Left ventricle myocardium inferior (tissue), 1 donor: ENCODE measurements at regions not wholly inside any gene's neighbourhood (a gene's known extent, or its start where the extent isn't known, plus 50 kb on each side); places are given as distances from the start of the nearest gene placed in this dataset.

ENCODE experiments used
- DNase-seq: peaks from one replicate; pipeline ENCODE4 v3.0.0-alpha.2; 2020
- H3K27ac ChIP-seq: fragments of 200-600 bp; replicated peaks from 2 replicates; pipeline ENCODE4 v1.8.0; 2021
- H3K27me3 ChIP-seq: fragments of 200-600 bp; 2 replicates; pipeline ENCODE4 v1.8.0; 2021; ENCODE audit warnings: low read depth
- H3K36me3 ChIP-seq: fragments of 200-600 bp; 2 replicates; pipeline ENCODE4 v1.8.0; 2021
- H3K4me1 ChIP-seq: fragments of 200-600 bp; 2 replicates; pipeline ENCODE4 v1.8.0; 2021
- H3K4me3 ChIP-seq: fragments of 200-600 bp; 2 replicates; pipeline ENCODE4 v1.8.0; 2021; ENCODE audit warnings: mild to moderate bottlenecking, moderate library complexity
- H3K9me3 ChIP-seq: fragments of 200-600 bp; replicated peaks from 2 replicates; pipeline ENCODE4 v1.8.0; 2021
- intact Hi-C: fragments of 100-400 bp; cut with micrococcal nuclease; formaldehyde crosslinking; loops from one replicate; pipeline ENCODE4 v1.11.0; 2022
- TF ChIP-seq, protein P1 (sequence below): fragments of 200-600 bp; IDR thresholded peaks from 2 replicates; pipeline ENCODE4 v1.8.0; 2021; ENCODE audit warnings: antibody characterized with exemption, mild to moderate bottlenecking, borderline replicate concordance
- donor health status: DM: no; HTN: yes; CAD: no; lungs with severe emphysema.

DNA sequence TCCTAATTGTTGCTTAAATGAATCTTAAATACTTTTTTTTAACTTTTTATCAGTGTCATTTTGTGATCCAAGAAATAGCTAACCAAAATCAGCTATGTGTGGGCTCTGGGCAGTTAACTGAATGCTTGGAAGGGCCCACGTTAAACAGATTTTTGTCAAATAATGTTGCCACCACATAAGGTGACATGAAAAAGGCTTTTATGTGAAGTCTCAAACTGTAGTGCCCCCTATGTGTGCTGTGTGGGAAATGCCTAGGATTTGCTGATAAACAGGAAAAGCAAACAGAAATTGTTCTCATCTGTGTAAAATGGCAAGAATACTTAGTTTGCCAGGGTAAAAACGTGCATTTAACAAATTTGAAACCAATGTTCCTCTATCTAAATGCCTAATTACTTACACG is 242.2 kb downstream of the ZNF516 start:
- H3K27ac ChIP-seq = no peak overlapping the region
- H3K4me1 ChIP-seq = no peaks in the 10 kb centered on the region
- no peak overlapping the region for H3K4me3 ChIP-seq
- H3K9me3 ChIP-seq = no peaks in the 10 kb centered on the region
- H3K36me3 ChIP-seq = no peaks in the 10 kb centered on the region
- no peak for DNase-seq
- TF ChIP-seq, protein P1, sequence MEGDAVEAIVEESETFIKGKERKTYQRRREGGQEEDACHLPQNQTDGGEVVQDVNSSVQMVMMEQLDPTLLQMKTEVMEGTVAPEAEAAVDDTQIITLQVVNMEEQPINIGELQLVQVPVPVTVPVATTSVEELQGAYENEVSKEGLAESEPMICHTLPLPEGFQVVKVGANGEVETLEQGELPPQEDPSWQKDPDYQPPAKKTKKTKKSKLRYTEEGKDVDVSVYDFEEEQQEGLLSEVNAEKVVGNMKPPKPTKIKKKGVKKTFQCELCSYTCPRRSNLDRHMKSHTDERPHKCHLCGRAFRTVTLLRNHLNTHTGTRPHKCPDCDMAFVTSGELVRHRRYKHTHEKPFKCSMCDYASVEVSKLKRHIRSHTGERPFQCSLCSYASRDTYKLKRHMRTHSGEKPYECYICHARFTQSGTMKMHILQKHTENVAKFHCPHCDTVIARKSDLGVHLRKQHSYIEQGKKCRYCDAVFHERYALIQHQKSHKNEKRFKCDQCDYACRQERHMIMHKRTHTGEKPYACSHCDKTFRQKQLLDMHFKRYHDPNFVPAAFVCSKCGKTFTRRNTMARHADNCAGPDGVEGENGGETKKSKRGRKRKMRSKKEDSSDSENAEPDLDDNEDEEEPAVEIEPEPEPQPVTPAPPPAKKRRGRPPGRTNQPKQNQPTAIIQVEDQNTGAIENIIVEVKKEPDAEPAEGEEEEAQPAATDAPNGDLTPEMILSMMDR = peak; percentile 22
- intact Hi-C loops = no loop called here
- H3K27me3 ChIP-seq = peaks cover 40% of the 10 kb centered on the region

DNA sequence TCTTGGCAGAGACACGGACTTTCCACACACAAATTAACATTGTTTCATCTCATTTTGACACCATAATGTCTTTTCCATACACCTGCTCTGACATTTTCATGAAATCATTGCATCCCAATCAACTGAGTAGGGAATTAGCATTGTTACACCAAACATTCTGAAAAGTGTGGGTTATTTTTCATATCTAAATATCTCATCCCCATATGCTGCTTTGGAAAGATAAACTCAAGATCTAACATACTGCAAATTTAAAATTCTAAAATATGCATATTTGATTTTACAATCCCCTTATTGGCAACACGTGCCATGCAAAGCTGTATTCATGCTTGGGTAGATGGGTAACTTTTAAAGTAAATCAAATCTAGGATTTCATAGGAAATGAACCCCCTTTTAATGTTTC is 242.9 kb downstream of the ZNF516 start:
- no peak for DNase-seq
- no peaks in the 10 kb centered on the region for H3K36me3 ChIP-seq
- no peak overlapping the region for H3K27ac ChIP-seq
- peaks cover 33% of the 10 kb centered on the region for H3K27me3 ChIP-seq
- TF ChIP-seq, protein P1 = no peak
- no peaks in the 10 kb centered on the region for H3K9me3 ChIP-seq
- no peaks in the 10 kb centered on the region for H3K4me1 ChIP-seq
- H3K4me3 ChIP-seq = no peak overlapping the region
- intact Hi-C loops = no loop called here

DNA sequence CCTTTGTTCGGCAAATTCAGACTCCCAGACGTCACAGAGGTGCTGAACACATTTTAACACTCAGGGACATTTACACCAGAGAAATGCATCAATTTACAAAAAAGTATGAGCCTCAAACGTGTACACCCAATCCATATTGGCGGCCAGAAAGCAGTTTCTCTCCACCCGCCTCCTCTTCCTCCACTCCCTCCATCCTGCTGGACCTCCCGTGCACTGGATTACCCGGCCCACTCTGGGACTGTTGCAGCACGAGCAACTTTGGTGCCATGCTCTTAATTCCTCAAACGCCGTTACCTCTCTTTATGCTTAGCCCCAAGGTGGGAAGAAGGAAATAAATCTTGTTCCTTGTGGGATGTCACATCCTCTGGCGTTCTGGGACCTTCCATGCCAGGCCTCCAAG is 243.4 kb downstream of the ZNF516 start:
- H3K4me3 ChIP-seq = no peak overlapping the region
- DNase-seq = no peak
- H3K27me3 ChIP-seq = peaks cover 32% of the 10 kb centered on the region
- no peaks in the 10 kb centered on the region for H3K9me3 ChIP-seq
- H3K4me1 ChIP-seq = no peaks in the 10 kb centered on the region
- no peak overlapping the region for H3K27ac ChIP-seq
- H3K36me3 ChIP-seq = no peaks in the 10 kb centered on the region
- TF ChIP-seq, protein P1 = no peak
- intact Hi-C loops = no loop called here

DNA sequence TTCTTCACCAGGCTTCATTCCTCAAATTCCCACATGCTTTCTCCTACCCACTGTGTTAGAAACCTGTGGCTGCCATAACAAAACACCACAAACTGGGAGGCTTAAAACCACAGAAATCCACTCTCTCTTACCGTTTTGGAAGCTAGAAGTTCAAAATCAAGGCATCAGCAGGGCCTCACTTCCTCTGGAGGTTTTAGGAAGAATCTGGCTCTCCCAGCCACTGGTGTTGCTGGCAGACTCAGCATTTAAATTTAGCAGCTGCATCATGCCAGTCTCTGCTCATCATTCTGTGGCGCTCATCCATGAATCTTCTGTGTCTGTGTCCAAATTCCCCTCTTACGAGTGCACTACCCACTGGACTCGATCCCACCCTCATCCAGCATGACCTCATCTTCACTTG is 248.5 kb downstream of the ZNF516 start:
- intact Hi-C loops = no loop called here
- DNase-seq = no peak
- no peaks in the 10 kb centered on the region for H3K4me1 ChIP-seq
- H3K36me3 ChIP-seq = no peaks in the 10 kb centered on the region
- H3K27ac ChIP-seq = no peak overlapping the region
- H3K9me3 ChIP-seq = peaks cover 28% of the 10 kb centered on the region
- TF ChIP-seq, protein P1 = no peak
- H3K4me3 ChIP-seq = no peak overlapping the region
- peaks cover 5% of the 10 kb centered on the region for H3K27me3 ChIP-seq

DNA sequence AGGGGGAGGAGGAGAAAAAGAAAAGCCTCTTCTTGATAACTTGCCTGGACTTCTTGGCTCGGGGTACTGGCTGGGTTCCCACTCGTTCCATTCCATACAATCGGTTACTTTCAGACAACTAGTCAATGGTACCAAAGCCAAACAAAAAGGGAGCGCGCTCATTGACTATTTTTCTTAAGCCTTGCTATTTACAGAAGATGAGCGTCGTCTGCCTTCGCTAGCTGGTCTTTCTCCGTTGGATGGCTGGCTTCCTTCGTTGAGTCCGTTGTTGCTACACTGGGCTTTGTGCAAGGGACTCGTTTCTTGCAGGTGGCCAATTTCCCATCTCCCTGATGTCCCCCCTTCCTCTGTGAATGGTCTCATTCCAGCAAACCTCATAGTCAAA is 260.4 kb downstream of the ZNF516 start:
- Histone ChIP-seq H3K9me3 (peaks cover 18% of the 10 kb centered on the region), H3K4me1 (no peaks in the 10 kb centered on the region), H3K4me3 (no peak overlapping the region), H3K27ac (no peak overlapping the region), H3K27me3 (peaks cover 9% of the 10 kb centered on the region), H3K36me3 (no peaks in the 10 kb centered on the region)
- intact Hi-C loops = no loop called here
- TF ChIP-seq, protein P1 = no peak
- DNase-seq = no peak
